ENCODE measurements at regions not wholly inside any gene's neighbourhood (a gene's known extent, or its start where the extent isn't known, plus 50 kb on each side); places are given as distances from the start of the nearest gene placed in this dataset.
A peak's percentile ranks its signal among the peaks of the same experiment; 100 is the strongest.

GRCh38 chr15:35173444-35174118 is 88.5 kb upstream of the NANOGP8 start:
- Mint-ChIP-seq H3K27me3 (peaks cover 9% of the 10 kb centered on the region), H3K36me3 (no peaks in the 10 kb centered on the region), H3K9me3 (peaks cover 0 to 1% (median 0%) of the 10 kb centered on the region in 7 donors), H3K4me3 (no peak overlapping the region), H3K4me1 (no peaks in the 10 kb centered on the region), H3K27ac (peak overlapping the region in 1 of 3 donors; percentile 40)
- Histone ChIP-seq H3K9me3 (ENCODE audit: control insufficient read depth in 2 of 2, low read length in 2 of 2) (no peaks in the 10 kb centered on the region), H3K27me3 (ENCODE audit: control insufficient read depth, insufficient read depth, low read length) (peaks cover 3% of the 10 kb centered on the region), H3K4me3 (ENCODE audit: low read depth, low read length) (no peak overlapping the region), H3K36me3 (ENCODE audit: control insufficient read depth, insufficient read depth, low read length) (no peaks in the 10 kb centered on the region), H3K4me1 (ENCODE audit: control insufficient read depth, insufficient read depth, low read length, poor library complexity, severe bottlenecking) (no peaks in the 10 kb centered on the region), H3K27ac (ENCODE audit: insufficient read depth, low read length, poor library complexity, severe bottlenecking) (no peak overlapping the region)
- ATAC-seq (ENCODE audit: low read depth in 2 of 2), result no peak
- no peak for DNase-seq

- H3K27me3 ChIP-seq (ENCODE audit: control insufficient read depth, insufficient read depth, low read length), result peaks cover 3% of the 10 kb centered on the region
These were observed 85.1 kb upstream of the NANOGP8 start for GRCh38 chr15:35170207-35170606.

GRCh38 chr15:35168464-35168863 is 83.4 kb upstream of the NANOGP8 start:
- no peaks in the 10 kb centered on the region for H3K4me1 Mint-ChIP-seq
- Histone ChIP-seq H3K4me1 (ENCODE audit: control insufficient read depth, insufficient read depth, low read length, poor library complexity, severe bottlenecking) (no peaks in the 10 kb centered on the region), H3K36me3 (ENCODE audit: control insufficient read depth, insufficient read depth, low read length) (no peaks in the 10 kb centered on the region), H3K4me3 (ENCODE audit: low read depth, low read length) (no peak overlapping the region), H3K9me3 (ENCODE audit: control insufficient read depth in 2 of 2, low read length in 2 of 2) (no peaks in the 10 kb centered on the region), H3K27me3 (ENCODE audit: control insufficient read depth, insufficient read depth, low read length) (peaks cover 3% of the 10 kb centered on the region), H3K27ac (ENCODE audit: insufficient read depth, low read length, poor library complexity, severe bottlenecking) (no peak overlapping the region)
- H3K9me3 Mint-ChIP-seq, result peaks cover 0 to 2% (median 0%) of the 10 kb centered on the region in 7 donors
- no peak overlapping the region for H3K4me3 Mint-ChIP-seq
- no peak for DNase-seq
- H3K36me3 Mint-ChIP-seq, result no peaks in the 10 kb centered on the region
- no peak for ATAC-seq (ENCODE audit: low read depth in 2 of 2)
- no peak overlapping the region for H3K27ac Mint-ChIP-seq
- peaks cover 9% of the 10 kb centered on the region for H3K27me3 Mint-ChIP-seq

More at GRCh38 chr15:35170207-35170606, 85.1 kb upstream of the NANOGP8 start:
- Histone ChIP-seq H3K4me3 (ENCODE audit: low read depth, low read length) (no peak overlapping the region), H3K36me3 (ENCODE audit: control insufficient read depth, insufficient read depth, low read length) (no peaks in the 10 kb centered on the region), H3K27ac (ENCODE audit: insufficient read depth, low read length, poor library complexity, severe bottlenecking) (no peak overlapping the region), H3K9me3 (ENCODE audit: control insufficient read depth in 2 of 2, low read length in 2 of 2) (no peaks in the 10 kb centered on the region), H3K4me1 (ENCODE audit: control insufficient read depth, insufficient read depth, low read length, poor library complexity, severe bottlenecking) (no peaks in the 10 kb centered on the region)
- DNase-seq (no peak), ATAC-seq (ENCODE audit: low read depth in 2 of 2) (no peak)
- Mint-ChIP-seq H3K4me1 (no peaks in the 10 kb centered on the region), H3K9me3 (peaks cover 0 to 2% (median 0%) of the 10 kb centered on the region in 7 donors), H3K36me3 (no peaks in the 10 kb centered on the region), H3K4me3 (no peak overlapping the region), H3K27me3 (peaks cover 12% of the 10 kb centered on the region), H3K27ac (no peak overlapping the region)

GRCh38 chr15:35167675-35168074 is 82.6 kb upstream of the NANOGP8 start:
- H3K36me3 ChIP-seq (ENCODE audit: control insufficient read depth, insufficient read depth, low read length), result no peaks in the 10 kb centered on the region
- H3K36me3 Mint-ChIP-seq, result no peaks in the 10 kb centered on the region
- ATAC-seq (ENCODE audit: low read depth in 2 of 2) (no peak), DNase-seq (no peak)
- no peak overlapping the region for H3K4me3 ChIP-seq (ENCODE audit: low read depth, low read length)
- H3K4me1 ChIP-seq (ENCODE audit: control insufficient read depth, insufficient read depth, low read length, poor library complexity, severe bottlenecking), result no peaks in the 10 kb centered on the region
- peaks cover 3% of the 10 kb centered on the region for H3K27me3 ChIP-seq (ENCODE audit: control insufficient read depth, insufficient read depth, low read length)
- H3K27me3 Mint-ChIP-seq, result peaks cover 6% of the 10 kb centered on the region
- peaks cover 0 to 2% (median 0%) of the 10 kb centered on the region in 7 donors for H3K9me3 Mint-ChIP-seq
- H3K27ac ChIP-seq (ENCODE audit: insufficient read depth, low read length, poor library complexity, severe bottlenecking), result no peak overlapping the region
- H3K4me1 Mint-ChIP-seq, result no peaks in the 10 kb centered on the region
- no peak overlapping the region for H3K27ac Mint-ChIP-seq
- H3K9me3 ChIP-seq (ENCODE audit: control insufficient read depth in 2 of 2, low read length in 2 of 2), result no peaks in the 10 kb centered on the region
- H3K4me3 Mint-ChIP-seq, result no peak overlapping the region

GRCh38 chr15:35166730-35167359 is 81.8 kb upstream of the NANOGP8 start:
- DNase-seq (no peak), ATAC-seq (ENCODE audit: low read depth in 2 of 2) (no peak)
- no peak overlapping the region for H3K4me3 ChIP-seq (ENCODE audit: low read depth, low read length)
- no peaks in the 10 kb centered on the region for H3K36me3 ChIP-seq (ENCODE audit: control insufficient read depth, insufficient read depth, low read length)
- H3K9me3 Mint-ChIP-seq, result peaks cover 0 to 2% (median 0%) of the 10 kb centered on the region in 7 donors
- H3K27me3 ChIP-seq (ENCODE audit: control insufficient read depth, insufficient read depth, low read length), result peaks cover 3% of the 10 kb centered on the region
- H3K27ac ChIP-seq (ENCODE audit: insufficient read depth, low read length, poor library complexity, severe bottlenecking), result no peak overlapping the region
- no peak overlapping the region for H3K27ac Mint-ChIP-seq
- H3K4me3 Mint-ChIP-seq, result no peak overlapping the region
- no peaks in the 10 kb centered on the region for H3K4me1 ChIP-seq (ENCODE audit: control insufficient read depth, insufficient read depth, low read length, poor library complexity, severe bottlenecking)
- no peaks in the 10 kb centered on the region for H3K4me1 Mint-ChIP-seq
- peaks cover 6% of the 10 kb centered on the region for H3K27me3 Mint-ChIP-seq
- no peaks in the 10 kb centered on the region for H3K9me3 ChIP-seq (ENCODE audit: control insufficient read depth in 2 of 2, low read length in 2 of 2)
- H3K36me3 Mint-ChIP-seq, result no peaks in the 10 kb centered on the region

GRCh38 chr15:35161694-35162093 is 76.6 kb upstream of the NANOGP8 start:
- Mint-ChIP-seq H3K4me1 (peaks cover 0 to 14% (median 5%) of the 10 kb centered on the region in 4 donors), H3K36me3 (no peaks in the 10 kb centered on the region), H3K4me3 (no peak overlapping the region), H3K27me3 (peaks cover 4% of the 10 kb centered on the region), H3K9me3 (peaks cover 0 to 1% (median 0%) of the 10 kb centered on the region in 7 donors), H3K27ac (no peak overlapping the region)
- Histone ChIP-seq H3K4me3 (ENCODE audit: low read depth, low read length) (no peak overlapping the region), H3K9me3 (ENCODE audit: control insufficient read depth in 2 of 2, low read length in 2 of 2) (no peaks in the 10 kb centered on the region), H3K36me3 (ENCODE audit: control insufficient read depth, insufficient read depth, low read length) (no peaks in the 10 kb centered on the region), H3K27me3 (ENCODE audit: control insufficient read depth, insufficient read depth, low read length) (peaks cover 2% of the 10 kb centered on the region), H3K27ac (ENCODE audit: insufficient read depth, low read length, poor library complexity, severe bottlenecking) (no peak overlapping the region), H3K4me1 (ENCODE audit: control insufficient read depth, insufficient read depth, low read length, poor library complexity, severe bottlenecking) (no peaks in the 10 kb centered on the region)
- no peak for DNase-seq
- no peak for ATAC-seq (ENCODE audit: low read depth in 2 of 2)

GRCh38 chr15:35159170-35159569 is 74.1 kb upstream of the NANOGP8 start:
- no peak overlapping the region for H3K4me3 ChIP-seq (ENCODE audit: low read depth, low read length)
- H3K36me3 Mint-ChIP-seq, result no peaks in the 10 kb centered on the region
- no peak for ATAC-seq (ENCODE audit: low read depth in 2 of 2)
- DNase-seq, result no peak
- peaks cover 0 to 14% (median 5%) of the 10 kb centered on the region in 4 donors for H3K4me1 Mint-ChIP-seq
- no peak overlapping the region for H3K27ac ChIP-seq (ENCODE audit: insufficient read depth, low read length, poor library complexity, severe bottlenecking)
- H3K9me3 ChIP-seq (ENCODE audit: control insufficient read depth in 2 of 2, low read length in 2 of 2), result no peaks in the 10 kb centered on the region
- no peaks in the 10 kb centered on the region for H3K4me1 ChIP-seq (ENCODE audit: control insufficient read depth, insufficient read depth, low read length, poor library complexity, severe bottlenecking)
- H3K4me3 Mint-ChIP-seq, result no peak overlapping the region
- peaks cover 0 to 1% (median 0%) of the 10 kb centered on the region in 7 donors for H3K9me3 Mint-ChIP-seq
- H3K27me3 Mint-ChIP-seq, result no peaks in the 10 kb centered on the region
- H3K27me3 ChIP-seq (ENCODE audit: control insufficient read depth, insufficient read depth, low read length), result peaks cover 2% of the 10 kb centered on the region
- no peaks in the 10 kb centered on the region for H3K36me3 ChIP-seq (ENCODE audit: control insufficient read depth, insufficient read depth, low read length)
- no peak overlapping the region for H3K27ac Mint-ChIP-seq

- ATAC-seq (ENCODE audit: low read depth in 2 of 2) (no peak), DNase-seq (no peak)
- Histone ChIP-seq H3K36me3 (ENCODE audit: control insufficient read depth, insufficient read depth, low read length) (no peaks in the 10 kb centered on the region), H3K4me3 (ENCODE audit: low read depth, low read length) (no peak overlapping the region), H3K4me1 (ENCODE audit: control insufficient read depth, insufficient read depth, low read length, poor library complexity, severe bottlenecking) (no peaks in the 10 kb centered on the region), H3K9me3 (ENCODE audit: control insufficient read depth in 2 of 2, low read length in 2 of 2) (no peaks in the 10 kb centered on the region), H3K27me3 (ENCODE audit: control insufficient read depth, insufficient read depth, low read length) (no peaks in the 10 kb centered on the region), H3K27ac (ENCODE audit: insufficient read depth, low read length, poor library complexity, severe bottlenecking) (no peak overlapping the region)
- no peak overlapping the region for H3K4me3 Mint-ChIP-seq
- no peaks in the 10 kb centered on the region for H3K36me3 Mint-ChIP-seq
- H3K27me3 Mint-ChIP-seq, result no peaks in the 10 kb centered on the region
- H3K9me3 Mint-ChIP-seq, result no peaks in the 10 kb centered on the region
- H3K4me1 Mint-ChIP-seq, result no peaks in the 10 kb centered on the region
- no peak overlapping the region for H3K27ac Mint-ChIP-seq
These were observed 66.7 kb upstream of the NANOGP8 start for GRCh38 chr15:35151782-35152181.
